Prostate gland (tissue), 2 donors: ENCODE measurements at regions not wholly inside any gene's neighbourhood (a gene's known extent, or its start where the extent isn't known, plus 50 kb on each side); places are given as distances from the start of the nearest gene placed in this dataset.

Experiments used
- POLR2A ChIP-seq: fragments of 450-650 bp; IDR thresholded peaks from one replicate; pipeline ENCODE4 v1.6.1; 2016; ENCODE audit warnings: antibody characterized with exemption, mild to moderate bottlenecking
- POLR2AphosphoS5 ChIP-seq: sonication (generic); formaldehyde crosslinking; IDR thresholded peaks from one replicate; pipeline ENCODE4 v1.6.1; 2017; ENCODE audit warnings: antibody characterized with exemption
- TF ChIP-seq, protein P1 (sequence below), 4 experiments: fragments of 200-600 bp in 2 of 4; fragments of 450-650 bp in 2 of 4; sonication (generic) in 2 of 4; IDR thresholded peaks; 1 replicate in 3 of 4; 2 replicates in 1 of 4; pipeline ENCODE4 v1.5.1; 2016 to 2019; ENCODE audit warnings: antibody characterized with exemption in 4 of 4, mild to moderate bottlenecking in 2 of 4, moderate library complexity in 2 of 4

DNA sequence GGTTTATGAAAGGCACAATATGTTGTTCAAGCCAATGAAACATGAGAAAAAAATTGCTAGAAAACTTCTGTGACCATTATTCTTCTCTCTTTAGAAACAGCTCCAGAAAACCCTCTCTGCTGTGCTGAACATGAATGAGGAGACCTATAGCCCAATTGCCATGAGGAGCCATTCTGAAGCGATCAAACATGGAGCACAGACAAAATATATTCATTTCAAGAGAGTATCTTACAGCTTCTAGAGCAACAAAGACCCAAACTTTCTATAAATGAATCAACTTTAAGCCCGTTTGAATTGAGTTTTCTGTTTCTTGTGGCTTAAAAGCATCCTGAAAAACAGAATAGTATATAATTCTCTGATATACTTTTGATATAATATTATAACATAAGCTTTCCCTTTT lies 83.4 kb upstream of the UCN3 start:
- TF ChIP-seq, protein P1, sequence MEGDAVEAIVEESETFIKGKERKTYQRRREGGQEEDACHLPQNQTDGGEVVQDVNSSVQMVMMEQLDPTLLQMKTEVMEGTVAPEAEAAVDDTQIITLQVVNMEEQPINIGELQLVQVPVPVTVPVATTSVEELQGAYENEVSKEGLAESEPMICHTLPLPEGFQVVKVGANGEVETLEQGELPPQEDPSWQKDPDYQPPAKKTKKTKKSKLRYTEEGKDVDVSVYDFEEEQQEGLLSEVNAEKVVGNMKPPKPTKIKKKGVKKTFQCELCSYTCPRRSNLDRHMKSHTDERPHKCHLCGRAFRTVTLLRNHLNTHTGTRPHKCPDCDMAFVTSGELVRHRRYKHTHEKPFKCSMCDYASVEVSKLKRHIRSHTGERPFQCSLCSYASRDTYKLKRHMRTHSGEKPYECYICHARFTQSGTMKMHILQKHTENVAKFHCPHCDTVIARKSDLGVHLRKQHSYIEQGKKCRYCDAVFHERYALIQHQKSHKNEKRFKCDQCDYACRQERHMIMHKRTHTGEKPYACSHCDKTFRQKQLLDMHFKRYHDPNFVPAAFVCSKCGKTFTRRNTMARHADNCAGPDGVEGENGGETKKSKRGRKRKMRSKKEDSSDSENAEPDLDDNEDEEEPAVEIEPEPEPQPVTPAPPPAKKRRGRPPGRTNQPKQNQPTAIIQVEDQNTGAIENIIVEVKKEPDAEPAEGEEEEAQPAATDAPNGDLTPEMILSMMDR (IDR thresholded peaks at IDR 0.05), result no peak
- TF ChIP-seq POLR2A (no peak), POLR2AphosphoS5 (no peak)
